ENCODE measurements at regions not wholly inside any gene's neighbourhood (a gene's known extent, or its start where the extent isn't known, plus 50 kb on each side); places are given as distances from the start of the nearest gene placed in this dataset.

DNA sequence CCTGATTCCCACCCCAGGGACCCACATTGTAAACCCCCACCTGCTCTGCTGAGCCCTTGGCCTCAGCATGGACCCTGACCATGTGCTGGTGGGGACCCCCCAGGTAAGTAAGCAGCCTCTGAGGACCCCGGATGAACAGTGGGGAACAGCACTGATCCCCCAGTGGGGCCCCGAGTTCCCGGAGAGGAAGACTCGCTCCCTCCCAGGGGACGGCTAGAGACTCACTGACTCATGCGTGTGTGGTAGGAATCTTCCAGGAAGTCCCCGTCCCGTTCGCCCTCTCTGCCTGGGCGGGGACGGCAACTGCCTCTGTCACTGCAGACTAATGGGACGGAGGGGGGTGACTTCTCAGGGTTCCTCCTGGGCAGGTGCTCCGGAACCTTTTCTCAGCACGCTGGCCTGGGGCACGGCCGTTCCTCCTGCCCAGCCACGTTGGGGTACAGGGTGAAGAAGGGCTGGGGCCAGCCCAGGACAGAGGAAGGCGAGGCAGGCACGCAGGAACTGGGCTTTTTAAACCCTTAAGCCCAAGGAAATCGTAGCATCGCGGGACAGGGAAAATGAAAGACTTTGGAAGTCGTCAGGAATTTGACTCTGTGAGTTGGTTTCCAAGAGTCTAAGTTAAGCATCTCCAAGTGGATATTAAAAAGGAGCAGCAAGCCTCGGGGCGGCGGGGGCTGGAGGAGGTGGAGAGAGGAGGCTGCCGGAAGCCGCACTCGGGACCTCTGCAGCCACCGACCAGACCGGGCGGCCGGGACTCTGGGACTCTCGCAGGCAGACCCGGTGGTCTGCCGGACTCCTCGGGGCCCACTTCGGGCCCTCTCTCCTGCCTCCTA lies 178.7 kb downstream of the SEC14L1 start:
- peak overlapping the region; percentile 94 for H3K27ac ChIP-seq
- no peak for DNase-seq (ENCODE audit: low read depth, low spot score)

GRCh38 chr17:77320044-77320440 lies 179.3 kb downstream of the SEC14L1 start:
- H3K27ac ChIP-seq, result peak overlapping the region; percentile 94
- no peak for DNase-seq (ENCODE audit: low read depth, low spot score)

- H3K27ac ChIP-seq, result peak overlapping the region; percentile 94
- DNase-seq (ENCODE audit: low read depth, low spot score), result no peak
These were observed 179.9 kb downstream of the SEC14L1 start for GRCh38 chr17:77320485-77321256.

GRCh38 chr17:77321649-77322513 lies 181.1 kb downstream of the SEC14L1 start:
- peak overlapping the region; percentile 94 for H3K27ac ChIP-seq
- no peak for DNase-seq (ENCODE audit: low read depth, low spot score)

- DNase-seq (ENCODE audit: low read depth, low spot score), result peak; percentile 71
- H3K27ac ChIP-seq, result peak overlapping the region; percentile 94
These were observed 182.0 kb downstream of the SEC14L1 start for GRCh38 chr17:77322514-77323412.

GRCh38 chr17:77323413-77324171 lies 182.8 kb downstream of the SEC14L1 start:
- DNase-seq (ENCODE audit: low read depth, low spot score), result no peak

GRCh38 chr17:77324227-77324626 lies 183.5 kb downstream of the SEC14L1 start:
- H3K27ac ChIP-seq, result peak overlapping the region; percentile 94
- no peak for DNase-seq (ENCODE audit: low read depth, low spot score)

More at GRCh38 chr17:77323413-77324171, 182.8 kb downstream of the SEC14L1 start:
- peak overlapping the region; percentile 94 for H3K27ac ChIP-seq

- peak overlapping the region; percentile 94 for H3K27ac ChIP-seq
- no peak for DNase-seq (ENCODE audit: low read depth, low spot score)
These were observed 184.9 kb downstream of the SEC14L1 start for GRCh38 chr17:77325577-77326075.

DNA sequence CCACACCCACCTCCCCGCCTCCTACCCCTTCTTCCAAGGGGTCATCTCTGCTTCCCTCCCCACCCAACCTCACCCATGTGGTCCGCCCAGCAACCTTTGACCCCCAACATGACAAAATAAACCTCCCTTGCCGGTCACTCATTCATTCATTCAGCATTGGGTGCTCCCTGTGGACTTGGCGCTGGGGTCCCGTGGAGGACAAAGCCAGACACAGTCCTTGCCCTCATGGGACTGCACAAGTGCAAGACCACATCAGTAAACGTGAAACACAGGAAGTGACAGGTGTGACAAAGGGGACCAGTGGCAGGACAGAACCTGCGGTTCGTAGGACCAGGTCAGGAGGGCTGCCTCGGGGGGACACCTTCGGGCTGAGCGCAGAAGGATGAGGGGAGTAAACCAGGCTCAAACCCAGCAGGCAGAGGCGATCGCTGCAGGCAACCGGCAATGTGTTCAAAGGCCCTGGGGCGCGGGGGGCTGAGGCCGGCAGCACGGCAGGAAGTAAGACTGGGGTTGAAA lies 185.4 kb downstream of the SEC14L1 start:
- no peak for DNase-seq (ENCODE audit: low read depth, low spot score)
- H3K27ac ChIP-seq, result peak overlapping the region; percentile 94

GRCh38 chr17:77326636-77327035 lies 185.9 kb downstream of the SEC14L1 start:
- no peak for DNase-seq (ENCODE audit: low read depth, low spot score)
- no peak overlapping the region for H3K27ac ChIP-seq

GRCh38 chr17:77327181-77327565 lies 186.4 kb downstream of the SEC14L1 start:
- no peak overlapping the region for H3K27ac ChIP-seq
- no peak for DNase-seq (ENCODE audit: low read depth, low spot score)

GRCh38 chr17:77327566-77328464 lies 187.0 kb downstream of the SEC14L1 start:
- no peak overlapping the region for H3K27ac ChIP-seq
- no peak for DNase-seq (ENCODE audit: low read depth, low spot score)

DNA sequence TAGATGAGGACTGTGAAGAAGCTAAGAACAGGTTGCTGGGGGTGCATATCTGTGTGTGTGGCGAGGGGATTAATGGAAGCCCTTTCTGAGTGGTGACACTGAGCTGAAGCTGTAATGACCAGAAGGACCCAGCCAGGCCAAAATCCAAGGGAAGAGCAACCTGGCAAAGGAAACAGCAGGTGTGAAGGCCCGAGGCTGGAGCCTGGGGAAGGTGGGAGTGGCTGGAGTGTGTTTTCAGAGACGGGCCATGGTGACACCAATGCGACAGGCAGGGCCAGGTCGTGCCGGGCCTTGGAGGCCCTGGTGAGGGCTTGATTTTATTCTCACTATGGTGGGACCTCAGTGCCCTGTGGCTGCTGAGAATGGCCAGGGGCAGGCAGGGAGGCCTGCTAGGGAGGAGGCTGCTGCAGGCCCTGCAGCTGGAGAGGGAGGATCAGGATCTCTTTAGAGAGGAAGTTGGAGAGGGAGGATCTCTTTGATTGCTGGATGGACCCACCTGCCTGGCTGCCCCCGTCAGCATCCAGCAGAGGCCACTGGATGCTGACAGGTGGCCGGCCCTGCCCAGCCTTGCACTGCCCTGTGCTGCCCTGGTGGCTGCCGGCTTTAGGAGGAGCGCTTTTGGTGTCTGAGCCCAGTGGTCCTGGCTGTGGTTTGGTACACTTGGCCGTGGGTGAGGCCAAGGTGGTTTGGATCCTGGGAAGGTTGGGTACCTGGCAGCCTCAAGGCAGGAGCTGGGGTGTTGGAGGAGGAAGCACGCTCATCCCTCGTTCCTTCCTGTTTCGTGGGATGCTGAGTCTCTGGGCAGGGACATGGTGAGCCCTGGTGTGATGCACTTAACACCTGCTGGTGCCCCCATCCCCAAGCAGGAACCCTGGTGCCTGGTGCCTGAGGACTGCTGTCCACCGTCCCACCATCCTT lies 188.3 kb downstream of the SEC14L1 start:
- DNase-seq (ENCODE audit: low read depth, low spot score), result no peak
- H3K27ac ChIP-seq, result peak overlapping the region; percentile 0

GRCh38 chr17:77329741-77330531 lies 189.2 kb downstream of the SEC14L1 start:
- H3K27ac ChIP-seq, result peak overlapping the region; percentile 65
- DNase-seq (ENCODE audit: low read depth, low spot score), result no peak

DNA sequence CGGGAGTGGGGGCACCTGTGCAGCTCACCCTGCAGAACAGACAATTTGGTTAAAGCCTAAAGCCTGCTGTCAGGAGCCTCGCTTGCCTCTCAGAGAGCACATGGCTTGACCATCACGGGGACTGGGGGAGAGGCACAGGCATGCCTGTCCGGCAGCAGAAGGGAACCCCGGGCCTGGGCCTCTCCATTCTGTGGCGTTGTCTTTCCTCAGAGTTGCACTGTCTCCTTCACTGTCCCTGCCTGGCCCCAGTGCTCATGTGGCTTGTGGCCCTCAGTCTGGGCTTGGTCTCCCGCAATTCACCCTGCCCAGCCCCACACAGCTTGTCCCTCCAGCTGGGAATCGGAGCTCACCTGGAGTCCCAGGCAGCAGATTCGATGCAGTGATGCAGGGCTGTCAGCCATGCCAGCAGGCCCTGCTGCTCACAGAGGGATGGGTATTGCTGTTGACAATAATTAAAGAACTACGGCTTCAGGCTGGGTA lies 189.9 kb downstream of the SEC14L1 start:
- no peak for DNase-seq (ENCODE audit: low read depth, low spot score)
- H3K27ac ChIP-seq, result peak overlapping the region; percentile 65
